NCI-H446 treated with DMSO at 0.1 percent for 48 hours (cell line): ENCODE measurements at regions not wholly inside any gene's neighbourhood (a gene's known extent, or its start where the extent isn't known, plus 50 kb on each side); places are given as distances from the start of the nearest gene placed in this dataset.

Source experiments
- DNase-seq: peaks from one replicate; lab custom pipeline; 2025; lab: John Stamatoyannopoulos, UW

DNA sequence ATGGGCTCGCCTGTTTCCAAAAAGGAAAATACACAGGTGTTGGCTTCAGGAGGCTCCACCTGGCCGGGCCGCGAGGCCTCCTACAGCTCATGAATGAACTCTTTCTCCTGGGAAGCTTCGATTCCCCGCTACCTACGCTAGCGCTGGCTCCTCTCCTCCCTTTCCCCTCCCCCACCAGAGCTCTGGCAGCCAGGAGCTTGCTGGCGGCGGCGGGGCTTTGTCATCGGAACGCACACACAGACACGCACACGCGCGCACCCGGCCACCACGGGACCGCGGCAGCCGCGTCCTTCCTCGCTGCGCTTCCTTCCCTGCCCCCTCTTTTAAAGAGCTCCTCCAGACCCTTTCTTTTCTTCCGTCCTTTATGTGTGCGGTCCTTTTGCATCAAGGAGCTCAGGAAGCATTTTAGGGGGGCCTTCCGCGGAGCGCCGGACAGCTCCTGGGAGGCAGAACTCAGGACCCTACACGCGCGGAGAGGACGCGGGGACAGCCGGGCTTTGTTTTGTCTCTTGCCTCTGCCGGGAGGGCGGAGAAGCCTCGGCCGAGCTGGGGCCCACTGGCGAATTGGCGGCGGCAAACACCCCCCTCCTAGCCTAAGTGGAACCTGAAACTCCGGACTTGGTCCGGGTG is 70.2 kb upstream of the BCOR start:
- DNase-seq = no peak

DNA sequence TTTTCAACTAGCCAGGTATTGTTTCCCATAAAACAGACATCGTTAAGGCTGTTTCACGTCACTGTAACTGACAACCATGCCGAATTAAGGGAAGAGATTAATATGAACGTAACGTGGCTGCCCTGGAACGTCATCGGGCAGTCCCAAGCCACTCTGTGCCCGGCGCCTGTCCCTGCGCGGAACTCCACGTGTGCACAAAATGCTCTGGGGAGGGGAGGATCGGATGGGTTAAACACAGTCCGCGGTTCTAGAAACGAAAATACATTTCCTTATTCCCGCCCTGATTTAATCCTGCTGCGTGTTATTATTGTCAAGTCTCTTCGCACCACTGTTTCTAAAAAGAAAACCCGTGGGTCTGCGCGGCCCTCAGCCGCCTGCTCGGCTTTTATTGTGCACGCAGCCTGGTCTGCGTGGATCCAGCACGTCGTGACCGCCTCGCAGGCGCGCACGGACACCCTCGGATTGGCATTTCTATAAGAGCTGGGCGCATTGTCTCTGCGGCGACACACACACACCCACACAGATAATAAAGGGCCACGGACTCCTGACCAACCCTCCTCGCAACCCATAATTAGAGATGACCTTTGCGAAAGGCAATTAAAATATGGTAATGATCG is 69.6 kb upstream of the BCOR start:
- DNase-seq = no peak

DNA sequence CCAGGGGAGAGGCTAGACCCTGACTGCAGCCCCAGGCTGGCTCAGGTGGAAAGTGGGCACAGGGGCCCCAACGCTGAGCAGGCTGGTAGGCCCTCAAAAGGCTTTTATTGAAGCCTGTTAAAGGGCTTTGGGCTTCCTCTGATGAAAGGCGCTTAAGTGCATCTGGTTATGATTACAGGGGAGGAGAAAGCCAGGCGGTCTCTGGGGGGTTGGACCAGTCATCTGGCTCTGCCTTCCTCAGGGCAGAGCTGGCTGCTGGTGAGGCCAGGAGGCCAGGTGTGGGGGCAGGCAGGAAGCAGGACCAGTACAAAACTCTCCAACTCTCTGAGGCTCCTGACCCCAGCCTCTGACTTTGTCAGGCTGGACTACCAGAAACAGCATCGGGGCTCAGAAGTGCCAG is 68.8 kb upstream of the BCOR start:
- DNase-seq = no peak

GRCh38 chrX:40165861-40166260 is 68.1 kb upstream of the BCOR start:
- no peak for DNase-seq

DNA sequence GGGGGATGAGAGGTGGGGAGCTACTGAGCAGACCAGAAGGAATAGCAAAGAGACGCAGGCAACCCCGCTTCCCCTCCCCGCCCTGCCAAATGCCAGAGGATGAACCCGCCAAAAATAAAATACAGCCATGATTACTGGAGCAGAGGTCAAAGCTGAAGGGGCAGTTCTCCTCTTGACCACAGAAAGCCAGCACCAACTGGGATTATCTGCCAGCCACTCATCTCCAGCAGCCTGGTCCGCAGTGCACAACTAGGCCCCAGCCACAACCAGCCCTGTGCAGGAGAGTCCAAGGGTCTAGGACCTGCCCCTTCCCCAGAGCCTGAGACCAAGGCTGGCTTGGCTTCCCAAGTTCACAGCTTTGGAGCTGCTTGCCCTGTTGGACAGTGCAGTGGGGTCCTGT is 67.4 kb upstream of the BCOR start:
- DNase-seq = no peak

DNA sequence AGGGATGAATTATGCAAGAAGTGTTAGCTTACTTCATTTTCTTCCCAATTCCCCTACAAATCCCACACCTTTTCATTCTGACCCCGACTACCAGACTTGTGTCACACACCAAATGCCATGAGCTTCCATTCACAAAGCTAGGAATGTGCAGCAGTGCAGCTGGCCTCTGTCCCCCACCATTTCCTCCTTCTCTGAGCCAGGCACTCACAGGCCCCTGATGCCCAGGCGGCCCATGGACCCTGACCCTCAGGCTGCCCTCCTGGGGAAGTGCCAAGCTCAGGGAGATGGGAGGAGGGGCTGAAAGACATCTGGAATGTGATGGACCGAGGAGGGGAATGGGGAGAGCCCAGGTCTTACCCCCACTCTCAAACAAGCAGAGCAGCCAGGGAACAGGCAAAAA is 67.0 kb upstream of the BCOR start:
- no peak for DNase-seq

- no peak for DNase-seq
These were observed 60.4 kb upstream of the BCOR start for GRCh38 chrX:40158036-40158706.

GRCh38 chrX:40157228-40158035 is 59.7 kb upstream of the BCOR start:
- no peak for DNase-seq

DNA sequence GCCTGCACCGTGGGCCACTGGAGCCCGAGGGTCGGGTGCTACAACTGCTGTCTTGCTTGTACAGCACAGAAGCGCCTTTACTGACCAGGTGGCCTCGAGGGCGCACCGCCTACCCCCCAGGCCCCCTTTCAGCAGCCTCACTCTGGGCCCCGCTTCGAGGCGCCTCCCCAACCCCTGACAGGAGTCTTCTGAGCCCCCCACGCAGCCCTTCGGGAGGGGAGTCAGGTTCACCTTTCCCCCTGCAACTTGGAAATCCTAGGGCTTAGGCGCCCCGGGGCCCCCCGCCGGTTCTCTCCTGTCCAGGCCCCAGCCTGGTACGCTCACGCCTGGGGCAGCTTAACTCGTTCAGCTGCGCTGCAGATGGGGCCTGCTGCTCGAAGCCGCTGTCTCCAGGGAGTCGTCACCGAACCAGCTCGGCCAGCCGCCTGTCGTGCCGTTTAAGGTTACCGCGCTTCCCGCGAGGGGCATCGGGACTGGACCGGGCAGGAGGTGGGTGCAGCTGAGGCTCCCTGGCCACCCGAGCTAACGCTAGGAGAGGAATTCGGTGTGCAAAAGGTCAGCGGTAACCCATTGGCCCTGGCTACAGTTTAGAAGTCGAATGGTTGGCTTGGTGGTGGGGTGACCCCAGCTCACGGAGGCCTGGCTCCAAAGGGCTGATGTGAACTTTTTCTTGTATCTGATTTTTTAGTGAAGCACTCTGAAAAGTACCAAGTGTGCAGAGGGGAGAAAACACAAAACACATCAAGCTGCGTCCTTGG is 58.9 kb upstream of the BCOR start:
- no peak for DNase-seq

- no peak for DNase-seq
These were observed 58.1 kb upstream of the BCOR start for GRCh38 chrX:40155589-40156469.

DNA sequence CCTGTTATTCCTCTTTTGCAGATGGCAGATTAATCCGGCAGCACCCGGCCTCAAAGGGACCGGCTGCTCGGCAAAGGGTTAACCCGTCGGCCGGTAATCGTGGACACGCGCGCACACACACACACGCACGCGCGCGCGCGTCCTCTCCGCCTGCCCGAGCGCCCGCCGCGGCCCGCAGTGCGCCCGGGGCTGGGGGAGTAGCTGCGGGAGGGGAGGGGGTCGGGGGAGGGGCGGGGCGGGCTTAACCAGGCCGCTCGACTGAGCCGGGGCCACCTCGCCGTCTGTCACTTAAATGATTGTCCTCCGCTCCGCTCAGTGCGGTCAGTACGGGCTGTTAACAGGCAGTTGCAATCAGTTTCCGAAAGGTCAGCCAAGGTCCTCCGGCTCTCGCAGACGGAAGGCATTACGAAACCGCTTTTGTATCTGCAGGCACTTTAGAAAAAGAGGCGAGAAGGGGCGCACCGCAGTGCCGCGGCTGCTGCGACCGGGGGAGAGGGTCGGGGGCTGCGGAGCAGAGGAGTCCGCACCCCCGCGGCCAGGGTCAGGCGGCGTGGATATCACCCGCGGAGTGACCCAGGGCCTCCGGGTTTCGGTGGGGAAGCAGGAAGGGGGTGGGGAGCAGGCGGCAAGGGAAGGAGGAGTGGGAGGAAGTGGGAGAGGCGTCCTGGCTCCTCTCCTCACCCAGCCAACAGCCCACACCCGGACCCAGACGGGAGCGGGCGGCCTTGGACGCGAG is 57.3 kb upstream of the BCOR start:
- DNase-seq = no peak

DNA sequence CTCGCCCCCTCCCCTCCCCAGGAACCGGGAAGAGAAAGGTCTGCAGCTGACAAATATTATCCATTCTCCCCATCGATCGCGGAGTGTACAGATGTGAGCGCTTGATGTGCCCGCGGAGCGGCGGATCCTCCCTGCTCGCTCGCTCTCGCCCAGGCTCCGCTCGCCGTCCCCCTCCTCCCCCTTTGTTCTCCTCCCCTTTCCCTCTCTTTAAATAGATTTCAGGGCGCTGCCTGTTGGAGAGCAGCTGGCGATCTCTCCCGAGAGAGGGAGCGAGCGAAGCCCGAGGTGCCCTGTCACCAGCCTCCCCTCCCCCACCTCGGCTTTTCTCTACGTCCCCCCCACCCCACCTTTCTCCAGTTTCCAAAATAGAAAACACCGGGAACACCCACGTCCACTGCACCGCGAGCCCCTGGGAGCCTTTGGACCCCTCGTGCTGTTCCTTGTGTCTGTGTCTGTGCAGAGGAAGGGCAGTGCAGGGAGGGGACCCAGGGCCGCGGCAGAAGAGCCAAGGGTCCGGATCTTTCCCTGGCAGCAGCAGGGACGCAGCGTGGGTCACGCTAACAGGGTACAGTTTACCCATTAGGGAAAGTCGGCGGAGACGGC is 56.6 kb upstream of the BCOR start:
- DNase-seq = no peak

GRCh38 chrX:40153345-40154249 is 55.8 kb upstream of the BCOR start:
- DNase-seq = no peak

GRCh38 chrX:40152741-40153344 is 55.1 kb upstream of the BCOR start:
- DNase-seq = no peak

DNA sequence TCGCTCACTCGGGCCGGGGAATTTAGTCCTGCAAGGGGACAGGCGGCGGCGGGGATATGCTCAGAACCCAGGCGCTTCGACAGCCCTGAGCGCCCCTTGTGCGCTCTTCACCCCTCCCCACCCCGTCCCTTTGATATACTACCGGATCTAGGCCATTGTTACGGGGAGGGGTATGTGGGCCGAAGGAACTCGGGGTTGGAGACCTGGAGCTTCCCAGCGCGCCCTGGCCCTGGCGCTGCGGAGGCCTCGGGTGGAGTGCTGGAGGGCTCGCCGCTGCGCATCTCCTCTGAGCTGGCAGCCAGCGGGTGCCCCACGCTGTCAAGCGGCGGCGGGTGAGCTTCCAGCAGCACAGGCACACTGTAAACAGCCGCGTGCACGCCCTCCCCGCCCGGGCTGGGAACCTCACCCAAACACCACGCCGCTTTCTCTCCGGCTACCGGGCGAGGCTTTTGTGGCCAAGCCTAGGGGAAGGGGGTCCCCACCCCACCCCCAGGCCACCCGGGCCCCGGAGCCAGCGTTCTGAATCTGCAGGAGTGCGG is 54.5 kb upstream of the BCOR start:
- DNase-seq = no peak

DNA sequence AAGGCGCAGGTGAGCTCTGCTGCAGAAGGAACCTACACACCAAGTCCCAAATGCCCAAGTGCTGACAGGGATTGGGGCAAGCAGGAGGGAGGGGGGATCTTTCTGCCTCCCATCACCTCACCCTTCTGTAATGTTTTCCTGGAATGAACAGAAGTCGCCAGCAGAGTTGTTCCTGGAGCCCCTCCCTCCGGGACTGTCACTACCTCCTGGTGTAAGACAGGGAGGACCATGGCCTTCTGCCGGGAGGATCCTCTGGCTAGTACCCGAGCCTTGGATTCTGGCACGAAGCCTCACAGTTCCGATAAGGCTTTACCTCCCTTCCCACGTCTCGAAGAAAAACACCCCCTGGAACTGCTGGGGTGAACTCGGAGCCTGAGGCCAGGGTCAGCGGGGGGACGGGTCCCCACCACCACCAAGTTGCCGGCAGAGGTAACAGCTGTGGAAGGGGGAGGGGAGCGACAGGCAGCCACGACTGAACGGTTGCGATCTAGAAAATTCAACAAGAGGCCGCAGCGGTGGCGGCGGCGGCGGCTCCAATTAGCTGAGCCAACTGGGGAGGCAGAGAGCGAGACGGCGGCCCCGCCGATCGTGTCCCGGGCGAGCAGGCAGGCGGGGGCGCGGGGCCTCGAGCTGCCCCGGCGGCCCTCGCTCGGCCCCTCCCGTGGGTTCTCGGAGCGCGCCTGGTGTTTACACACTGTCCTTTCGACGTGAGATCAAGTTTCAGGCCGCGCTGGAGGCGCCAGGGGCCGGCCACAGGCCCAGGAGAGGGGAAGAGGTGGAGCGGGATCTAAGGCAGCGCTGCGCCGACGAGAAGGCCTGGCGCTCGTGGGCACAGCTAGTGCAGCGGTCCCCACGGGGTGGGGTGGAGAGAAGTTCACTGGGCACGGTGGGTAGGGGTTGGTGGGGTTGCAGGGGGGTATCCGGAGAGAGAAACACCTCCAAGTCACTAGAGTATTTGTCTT is 53.7 kb upstream of the BCOR start:
- no peak for DNase-seq

GRCh38 chrX:40150503-40150902 is 52.7 kb upstream of the BCOR start:
- no peak for DNase-seq
